Stimulated activated CD4-positive, alpha-beta T cell treated with anti-CD3 and anti-CD28 coated beads, Interleukin-2, amount 100 ng/mL, for 24 hours (primary cell): ENCODE measurements at regions not wholly inside any gene's neighbourhood (a gene's known extent, or its start where the extent isn't known, plus 50 kb on each side); places are given as distances from the start of the nearest gene placed in this dataset.

ENCODE experiments used
- DNase-seq, 2 donors: peaks; one replicate each; pipeline ENCODE4 v3.0.0-alpha.2; 2020

DNA sequence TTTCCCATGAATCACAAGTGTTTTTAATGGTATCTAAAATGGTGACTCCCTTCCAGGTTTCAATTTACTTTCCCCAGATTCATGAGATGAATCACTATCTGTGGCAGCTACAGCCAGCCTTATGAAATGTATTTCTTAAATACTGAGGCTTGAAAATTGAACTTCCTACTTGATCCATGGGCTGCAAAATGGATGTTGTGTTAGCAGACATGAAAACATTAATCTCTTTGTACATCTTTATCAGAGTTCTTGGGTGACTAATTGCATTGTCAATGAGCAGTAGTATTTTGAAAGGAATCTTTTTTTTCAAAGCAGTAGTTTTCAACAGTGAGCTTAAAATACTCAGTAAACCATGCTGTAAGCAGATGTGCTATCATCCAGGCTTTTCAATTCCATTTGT, 250.8 kb downstream of the SLC6A15 start:
- no peak for DNase-seq

DNA sequence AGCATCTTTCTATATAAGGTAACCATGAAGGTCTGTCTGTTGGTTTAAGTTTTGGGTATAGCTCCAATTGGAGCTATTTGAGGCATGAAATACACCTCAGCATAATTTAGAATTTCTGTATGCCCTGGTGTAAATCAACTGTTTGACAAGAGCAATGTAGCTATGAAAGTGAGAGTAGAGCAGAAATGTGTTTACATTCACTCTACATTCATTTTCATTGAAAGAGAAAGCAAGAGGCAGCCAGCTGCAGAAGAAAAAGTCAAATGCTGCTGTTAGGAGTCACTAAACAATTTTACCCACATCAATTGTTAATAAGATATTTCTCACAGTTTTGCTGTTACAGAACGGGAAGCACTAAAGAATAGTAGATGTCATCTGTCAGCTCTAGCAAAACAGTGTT, 252.5 kb downstream of the SLC6A15 start:
- DNase-seq, result no peak

DNA sequence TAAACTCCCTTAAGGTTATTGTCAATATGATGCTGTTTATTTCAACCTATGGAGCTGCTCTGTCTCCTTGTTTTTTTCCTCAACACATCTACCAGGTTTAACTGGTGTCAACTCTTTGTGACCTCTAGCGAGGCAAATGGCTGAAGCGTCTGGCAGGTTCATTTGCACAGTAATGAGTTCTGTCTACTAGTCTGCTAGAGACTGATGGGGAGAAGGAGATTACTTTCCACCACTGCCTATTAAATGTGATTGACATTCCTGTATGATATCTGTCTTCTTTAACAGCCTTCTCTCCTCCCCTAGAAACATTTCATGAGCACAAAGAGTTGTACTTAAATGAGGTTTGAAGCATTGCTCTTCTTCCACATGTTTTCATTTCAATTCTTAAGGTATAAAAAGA, 253.7 kb downstream of the SLC6A15 start:
- no peak for DNase-seq

DNA sequence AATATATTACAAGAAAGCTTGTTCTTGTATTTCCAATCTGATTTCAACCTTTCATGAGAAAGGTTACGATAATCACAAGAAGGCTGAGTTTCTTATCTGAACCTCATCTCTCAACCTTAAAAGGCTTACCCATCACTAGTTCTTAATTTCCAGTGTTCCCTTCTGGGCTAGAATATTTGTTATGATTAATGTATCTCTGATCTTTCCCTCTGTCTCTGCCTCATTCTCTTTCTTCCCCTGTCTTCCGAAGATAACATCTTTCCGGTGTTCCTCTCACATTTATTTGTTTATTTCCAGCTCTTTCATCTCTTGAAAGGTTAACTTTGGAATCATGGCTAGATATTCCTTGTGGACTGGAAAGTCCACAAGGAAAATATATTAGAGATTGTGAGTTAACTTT, 255.9 kb downstream of the SLC6A15 start:
- DNase-seq, result no peak

DNA sequence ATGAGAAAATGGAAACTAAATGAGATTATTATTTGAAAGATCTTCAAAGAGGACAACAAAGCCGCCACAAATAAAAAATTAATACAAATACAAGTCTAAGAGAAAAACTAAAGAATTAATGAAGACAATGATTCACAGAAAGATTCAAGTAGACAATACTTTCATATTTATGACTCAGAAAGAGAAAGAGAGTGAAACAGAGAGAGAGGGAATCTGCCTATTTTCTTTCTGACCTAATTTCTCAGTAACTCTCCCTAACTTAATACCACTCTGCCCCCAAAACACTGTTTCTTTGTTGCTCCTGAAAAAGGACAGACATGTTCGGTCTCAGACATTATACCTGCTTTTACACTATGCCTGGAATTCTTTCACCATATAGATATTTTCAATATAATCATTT, 259.1 kb downstream of the SLC6A15 start:
- DNase-seq, result no peak

DNA sequence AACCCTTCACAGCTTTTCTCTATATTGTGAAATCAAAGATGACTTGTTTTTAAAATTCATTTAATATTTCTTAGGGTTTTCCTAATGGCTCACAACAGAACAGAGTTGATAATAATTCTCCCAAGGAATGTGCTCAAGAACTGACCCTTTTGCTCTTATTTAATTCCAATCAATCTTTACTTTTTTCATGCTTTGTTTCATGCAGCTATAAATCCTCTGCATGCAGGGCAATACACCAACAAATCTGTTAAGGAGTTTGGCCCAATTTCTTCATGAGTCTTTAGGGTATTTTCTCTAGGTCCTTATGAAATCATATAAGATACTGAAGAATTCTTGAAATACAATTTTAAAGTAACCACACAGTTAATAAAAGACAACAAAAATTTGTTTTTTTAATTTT, 264.2 kb downstream of the SLC6A15 start:
- no peak for DNase-seq

DNA sequence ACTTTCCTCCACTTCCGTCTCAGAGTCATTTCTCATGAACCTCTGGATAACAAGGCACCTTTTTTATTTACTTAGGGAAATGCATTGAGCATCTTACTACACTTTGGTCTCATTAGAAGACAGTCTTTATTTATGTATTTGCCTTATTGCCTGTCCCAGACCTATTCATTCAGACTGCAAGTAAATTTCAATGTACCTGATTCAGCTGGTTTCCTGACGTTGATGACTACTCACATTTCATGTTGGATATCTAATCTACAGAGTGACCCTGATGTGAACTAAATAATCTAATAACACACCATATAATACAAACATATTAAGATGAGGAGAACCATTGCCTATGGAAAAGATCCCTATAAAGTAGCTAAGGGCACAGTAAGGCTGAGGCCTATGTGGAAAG, 267.7 kb downstream of the SLC6A15 start:
- DNase-seq, result no peak

DNA sequence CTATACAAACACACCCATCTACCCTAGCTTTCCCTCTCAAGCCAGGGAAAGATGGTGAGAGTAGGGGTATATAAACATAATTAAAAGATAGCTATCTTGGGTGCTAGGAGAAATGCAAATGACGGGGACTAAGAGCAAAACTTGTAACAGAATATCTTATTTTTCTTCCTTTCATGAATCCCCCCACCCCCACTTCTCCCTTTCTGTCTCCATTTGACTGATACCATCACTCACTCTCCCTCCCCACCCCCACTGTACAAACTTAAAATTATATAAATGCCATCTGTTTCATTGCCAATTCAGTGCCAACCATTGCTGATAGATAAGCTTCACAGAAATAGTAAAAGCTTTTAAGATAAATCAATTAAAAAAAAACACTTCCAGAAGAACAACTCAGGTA, 268.6 kb downstream of the SLC6A15 start:
- DNase-seq, result no peak

DNA sequence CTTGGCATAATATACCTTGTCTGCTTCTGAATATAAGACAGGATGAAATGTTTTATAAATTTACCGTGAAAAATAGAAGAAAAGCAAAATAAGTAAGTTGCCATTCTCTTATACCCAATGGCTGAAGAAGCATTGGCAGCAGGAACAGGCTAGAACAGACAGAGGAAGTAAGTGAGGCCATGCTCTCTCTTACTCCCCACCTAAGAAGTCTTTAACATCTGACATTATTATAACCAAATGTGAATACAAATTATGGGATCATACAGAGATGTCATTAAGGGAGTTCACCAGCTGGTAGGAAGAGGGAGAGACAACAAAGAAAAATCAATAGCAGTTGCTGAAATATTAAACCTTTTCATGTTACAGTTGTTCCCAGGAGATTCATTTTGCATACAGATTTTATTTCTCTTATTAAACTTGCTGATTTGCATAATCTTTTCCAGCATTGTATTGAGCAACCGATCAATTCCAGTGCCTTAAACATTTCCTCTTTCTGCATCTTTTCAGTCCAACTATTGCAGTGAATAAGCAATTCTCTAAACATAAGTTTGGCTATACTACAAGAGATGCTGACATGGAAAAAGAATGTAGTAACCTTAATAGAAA, 270.6 kb downstream of the SLC6A15 start:
- no peak for DNase-seq

DNA sequence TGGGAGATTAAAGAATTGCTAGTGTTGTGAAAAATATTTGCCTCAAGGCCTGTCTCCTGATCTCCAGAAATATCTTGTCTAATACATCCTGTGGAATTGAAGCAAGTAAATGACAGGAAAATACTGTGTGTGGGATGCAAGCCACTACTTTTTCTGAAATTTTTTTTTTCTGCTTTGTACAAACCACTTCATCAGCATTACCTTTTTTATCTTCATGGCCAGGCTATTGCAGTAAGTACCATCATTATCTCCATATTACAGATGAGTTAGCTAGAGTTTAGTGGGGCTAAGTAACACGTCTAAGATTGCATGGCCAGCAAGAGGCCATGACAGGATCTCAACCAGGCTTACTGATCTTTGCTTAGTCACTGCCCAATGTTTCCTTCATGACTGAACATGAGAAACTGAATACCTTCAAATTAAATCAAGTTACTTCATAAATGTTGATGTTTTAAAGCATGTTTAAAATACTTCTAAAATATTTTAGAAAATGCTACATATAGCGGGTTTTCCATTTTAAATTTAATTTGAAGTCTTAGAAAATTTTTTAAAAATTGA, 273.7 kb downstream of the SLC6A15 start:
- no peak for DNase-seq

DNA sequence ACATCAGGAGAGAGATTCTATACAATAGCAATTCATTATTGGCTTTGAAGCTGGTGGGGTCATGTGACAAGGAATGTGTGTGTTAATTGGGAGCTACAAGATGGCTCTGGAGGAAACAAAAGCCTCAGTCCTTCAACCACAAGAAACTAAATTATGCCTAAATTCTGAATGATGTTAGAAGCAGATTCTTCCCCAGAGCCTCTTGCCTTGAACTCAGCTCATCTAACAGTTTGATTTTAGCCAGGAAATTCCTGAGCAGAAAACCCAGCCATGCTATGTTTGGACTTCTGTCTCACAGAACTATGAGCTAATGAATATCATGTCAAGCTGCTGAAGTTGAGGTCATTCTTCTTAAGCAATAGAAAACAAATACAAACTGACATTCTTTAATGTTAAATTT, 274.7 kb downstream of the SLC6A15 start:
- no peak for DNase-seq

DNA sequence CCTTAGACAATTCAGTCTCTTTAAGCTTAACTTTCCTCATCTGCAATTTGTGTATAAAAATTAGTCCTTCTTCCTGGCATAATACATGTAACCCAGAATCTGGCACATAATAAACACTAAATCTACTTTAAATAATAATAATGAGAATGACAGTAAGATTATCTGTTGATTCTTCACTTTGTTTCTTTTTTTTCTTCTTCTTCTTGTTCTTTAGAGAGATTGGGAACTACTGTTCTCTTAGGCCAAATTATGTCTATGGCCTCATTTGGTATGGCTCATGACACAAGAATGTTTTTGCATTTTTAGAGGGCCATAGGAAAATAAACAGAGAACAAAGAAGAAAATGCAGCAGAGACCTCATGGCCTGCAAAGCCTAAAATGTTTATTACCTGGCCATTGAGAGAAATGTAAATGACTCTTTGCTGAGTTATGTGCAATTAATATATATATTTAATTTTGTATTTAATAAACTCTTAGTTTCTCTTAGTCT, 275.8 kb downstream of the SLC6A15 start:
- DNase-seq, result no peak

DNA sequence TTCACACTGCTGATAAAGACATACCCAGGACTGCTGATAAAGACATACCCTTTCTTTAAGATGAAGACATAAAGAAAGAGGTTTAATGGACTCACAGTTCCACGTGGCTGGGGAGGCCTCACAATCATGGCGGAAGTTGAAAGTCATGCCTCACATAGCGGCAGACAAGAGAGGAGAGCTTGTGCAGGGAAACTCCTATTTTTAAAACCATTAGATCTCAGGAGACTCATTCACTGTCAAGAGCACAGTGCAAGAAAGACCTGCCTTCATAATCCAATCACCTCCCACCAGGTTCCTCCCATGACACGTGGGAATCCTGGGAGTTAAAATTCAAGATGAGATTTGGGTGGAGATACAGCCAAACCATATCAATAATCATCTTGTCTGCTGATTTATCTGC, 278.1 kb downstream of the SLC6A15 start:
- DNase-seq, result no peak

DNA sequence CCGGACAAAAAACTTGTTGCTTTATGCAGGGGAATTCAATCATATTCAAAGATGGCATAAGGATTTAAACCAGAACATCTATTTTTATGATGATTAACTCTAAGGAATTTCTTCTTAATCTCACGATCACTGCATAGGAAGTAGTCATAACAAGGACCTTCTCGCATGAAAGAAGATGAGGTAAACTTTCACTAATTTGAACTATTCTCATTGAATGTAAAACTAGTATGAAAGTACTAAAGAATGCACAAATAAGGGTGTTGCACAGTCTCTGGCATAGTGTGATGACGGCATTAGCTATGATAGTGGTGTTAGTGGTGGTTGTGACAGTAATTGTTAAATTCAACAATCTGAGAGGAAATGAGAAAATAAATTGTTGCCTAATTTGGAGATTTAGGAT, 280.0 kb downstream of the SLC6A15 start:
- no peak for DNase-seq

DNA sequence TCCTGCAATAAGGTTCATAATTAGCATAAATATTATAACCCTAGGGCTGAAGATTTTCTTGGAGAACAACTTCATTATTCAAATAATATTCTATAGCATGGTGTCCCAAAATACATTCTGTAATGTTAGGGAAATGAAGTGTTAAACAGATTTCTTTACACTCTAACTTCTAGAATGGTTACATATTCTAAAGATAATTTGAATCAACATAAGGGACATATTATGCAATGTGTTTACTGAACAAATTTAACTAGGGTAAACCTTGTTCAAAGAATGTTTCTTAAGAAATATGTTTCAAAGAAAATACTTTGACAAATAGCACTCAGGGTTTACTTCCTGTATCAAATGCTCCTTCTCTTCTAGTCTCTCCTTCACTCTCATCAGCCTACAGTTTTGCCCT, 281.6 kb downstream of the SLC6A15 start:
- no peak for DNase-seq

DNA sequence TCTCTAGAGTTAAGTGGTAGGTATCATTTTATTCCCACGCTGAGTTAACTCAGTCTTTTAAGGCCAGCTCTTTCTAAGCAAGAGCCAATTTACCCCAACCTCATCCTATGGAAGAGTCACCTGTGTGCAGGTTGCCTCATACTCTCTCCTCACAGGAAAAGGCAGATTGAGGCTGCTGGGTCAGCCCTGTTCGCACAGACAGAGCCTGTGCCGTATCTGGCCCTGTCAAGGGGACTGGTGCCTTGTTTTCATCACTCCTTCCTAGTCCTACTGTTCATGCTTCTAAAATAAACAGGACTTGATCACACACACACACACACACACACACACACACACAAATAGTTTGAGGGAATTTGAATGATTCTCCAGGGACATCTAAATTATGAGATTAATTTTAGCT, 285.0 kb downstream of the SLC6A15 start:
- DNase-seq, result no peak

DNA sequence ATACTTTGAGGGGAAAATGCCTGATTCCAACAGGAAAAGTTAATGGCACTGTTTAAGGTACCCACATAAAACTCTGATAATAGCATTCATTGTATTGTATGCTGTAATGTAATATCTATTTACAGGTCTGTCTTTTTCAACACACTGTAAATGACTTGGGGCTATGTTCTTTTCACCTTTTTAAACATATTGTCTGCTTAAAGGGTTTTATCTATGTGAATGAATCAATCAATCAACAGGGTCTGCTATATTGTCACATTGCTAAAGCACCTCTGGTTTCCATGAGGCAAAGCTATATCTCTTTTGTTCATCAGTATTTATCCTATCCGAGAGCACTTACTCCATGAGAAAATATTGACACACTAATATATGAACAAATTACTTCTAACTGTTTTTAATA, 288.0 kb downstream of the SLC6A15 start:
- no peak for DNase-seq

DNA sequence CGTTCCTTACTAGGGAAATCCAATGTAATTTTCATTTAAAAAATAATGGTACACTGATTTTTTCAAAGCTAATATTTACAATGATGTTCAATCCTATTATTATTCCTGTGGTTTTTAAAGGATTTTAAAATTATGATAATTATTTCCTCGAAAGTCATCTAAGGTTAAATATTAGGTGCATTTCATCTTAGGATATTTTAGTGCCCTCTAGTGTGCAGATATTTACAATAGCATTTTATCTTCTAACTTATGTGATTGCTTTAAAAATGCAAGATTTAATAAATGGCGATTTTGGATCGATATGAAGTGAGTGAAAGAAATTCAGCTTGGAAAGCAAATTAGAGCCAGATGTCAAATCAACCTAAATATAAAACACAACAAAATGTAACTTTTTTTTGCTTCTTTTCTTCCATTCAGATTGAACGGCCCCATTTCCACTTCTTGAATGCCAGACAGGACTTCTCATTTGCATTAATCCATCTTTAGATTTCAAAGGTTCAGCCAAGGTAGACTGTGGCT, 293.5 kb downstream of the SLC6A15 start:
- no peak for DNase-seq

DNA sequence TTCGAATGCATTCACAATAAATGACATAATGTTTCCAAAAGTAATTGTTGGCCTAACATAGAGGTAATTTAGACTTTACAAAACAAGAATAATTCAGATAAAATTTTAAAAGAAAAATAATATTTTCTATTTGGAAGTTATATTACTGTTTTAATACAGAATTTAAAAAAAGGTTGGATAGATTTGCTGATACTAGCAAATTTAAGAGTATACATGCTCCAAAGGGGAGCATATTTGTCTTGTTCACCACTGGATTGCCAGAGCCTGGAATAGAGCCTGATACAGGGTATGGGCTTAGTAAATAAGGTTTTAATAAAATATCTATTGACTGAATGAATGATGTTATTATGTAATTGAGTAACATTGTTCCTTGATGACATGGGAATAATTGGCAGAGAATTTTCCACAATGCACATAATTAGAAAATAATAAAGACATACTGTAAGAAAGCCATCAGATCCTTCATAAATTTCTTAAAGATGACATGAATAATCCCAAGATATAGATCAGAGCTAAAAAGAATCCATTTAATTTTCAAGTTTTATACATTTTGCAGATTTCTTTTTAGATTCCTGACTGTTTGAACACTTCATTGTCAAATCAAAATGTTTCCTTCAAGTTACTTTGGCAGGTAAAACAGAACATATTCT, 305.3 kb downstream of the SLC6A15 start:
- no peak for DNase-seq

DNA sequence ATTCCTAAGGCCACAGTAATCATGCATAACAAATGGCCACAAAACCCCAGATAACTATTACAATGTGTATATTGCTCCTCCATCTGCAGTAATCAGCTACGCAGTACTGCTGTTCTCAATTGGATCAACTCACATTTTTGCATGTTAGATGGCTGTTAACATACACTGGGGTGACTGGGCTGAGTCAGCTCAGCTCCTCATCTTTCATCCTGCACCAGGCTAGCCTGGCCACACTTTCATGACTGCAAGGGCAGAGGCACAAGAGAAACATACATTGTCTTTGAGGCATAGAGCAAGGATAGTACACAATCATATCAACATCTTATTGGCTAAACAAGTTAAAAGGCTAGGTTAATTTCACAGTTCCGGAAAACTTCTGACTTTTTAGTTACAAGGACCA, 306.6 kb downstream of the SLC6A15 start:
- no peak for DNase-seq

DNA sequence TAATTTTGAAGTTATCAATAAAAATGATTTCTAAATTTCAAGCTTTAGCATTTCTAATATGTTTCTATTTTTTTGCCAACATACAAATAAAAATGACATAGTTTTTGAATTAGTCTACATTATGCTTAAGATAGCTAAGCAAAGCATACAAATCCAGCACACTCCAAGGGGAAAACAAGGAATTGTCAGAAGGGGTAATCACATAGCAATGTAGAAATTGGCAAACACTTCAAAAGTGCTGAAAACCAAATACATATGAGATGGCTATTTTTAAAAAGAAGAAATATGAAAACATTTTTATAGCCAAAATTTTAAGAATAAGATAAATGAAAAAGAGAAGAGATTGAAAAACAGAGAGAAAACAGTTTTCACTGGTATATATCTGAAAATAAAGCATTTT, 308.0 kb downstream of the SLC6A15 start:
- DNase-seq, result no peak

DNA sequence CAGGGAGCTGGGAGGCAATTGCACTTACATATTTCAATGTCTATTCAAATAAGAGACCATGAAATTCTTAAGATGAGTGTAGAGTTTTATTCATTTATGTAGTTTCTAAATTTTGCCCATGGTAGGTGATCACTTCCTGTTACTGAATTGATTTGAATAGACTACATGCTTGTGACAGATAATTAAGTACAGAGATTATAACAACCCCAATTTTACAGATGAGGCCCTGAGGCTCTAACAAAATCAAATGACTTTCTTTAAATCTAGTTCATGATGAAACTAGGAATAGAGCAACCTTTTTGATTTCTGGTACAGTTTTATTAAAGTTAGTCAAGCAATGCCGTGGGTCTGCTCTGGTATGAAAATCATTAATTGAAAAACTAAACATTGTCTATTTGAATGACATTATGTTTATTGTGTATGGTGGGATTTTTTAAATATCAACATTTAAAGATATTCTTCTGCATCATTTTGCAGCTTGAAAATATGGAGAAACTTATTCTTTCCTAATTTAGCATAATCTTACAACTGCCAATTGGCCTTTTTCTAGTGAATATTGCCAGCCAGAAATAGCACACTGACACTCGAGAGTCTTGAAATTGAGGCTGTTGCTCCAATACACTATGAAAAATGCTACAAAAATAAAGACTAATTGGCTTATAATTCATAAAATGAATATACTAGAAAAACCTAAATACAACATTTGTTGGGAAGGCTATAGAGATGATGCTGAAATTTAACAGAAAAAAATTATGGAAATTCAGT, 308.9 kb downstream of the SLC6A15 start:
- no peak for DNase-seq

DNA sequence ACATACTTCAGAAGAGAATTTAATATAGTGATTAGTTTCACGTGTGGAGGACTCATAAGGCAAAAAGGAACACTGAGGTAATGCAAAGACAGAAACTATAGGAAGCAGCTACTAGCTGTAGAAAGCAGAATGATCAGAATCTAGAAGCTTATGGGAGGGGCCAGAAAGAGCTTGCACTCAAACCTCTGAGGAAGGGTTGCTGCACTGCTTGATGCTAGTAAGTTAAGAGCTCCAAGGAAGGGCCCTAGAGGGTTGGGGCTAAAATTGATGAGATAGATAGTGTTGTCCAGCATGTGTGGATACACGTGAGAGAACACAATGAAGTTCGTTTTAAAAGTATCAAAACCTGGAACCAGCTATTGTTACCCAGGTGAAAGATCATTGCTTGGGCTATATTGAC, 311.1 kb downstream of the SLC6A15 start:
- DNase-seq, result no peak

DNA sequence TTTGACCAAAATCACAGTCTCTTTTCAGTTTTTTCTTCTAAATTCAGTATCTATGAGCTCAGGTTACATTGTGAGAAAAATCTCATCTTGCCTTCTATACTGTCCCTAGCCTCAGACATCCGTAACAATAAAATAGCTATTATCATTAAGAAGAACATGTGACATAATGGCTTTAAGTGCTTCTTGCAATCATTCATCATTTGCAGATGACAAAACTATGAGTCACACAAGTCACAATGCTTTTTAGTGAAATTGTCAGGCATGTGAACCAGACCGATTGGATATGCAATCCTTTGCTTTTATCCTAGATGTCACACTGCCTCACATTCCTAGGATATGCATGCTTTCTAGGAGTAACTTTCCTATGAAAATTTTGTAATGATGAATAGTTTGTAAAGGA, 313.1 kb downstream of the SLC6A15 start:
- DNase-seq, result no peak
